ENCODE measurements at regions not wholly inside any gene's neighbourhood (a gene's known extent, or its start where the extent isn't known, plus 50 kb on each side); places are given as distances from the start of the nearest gene placed in this dataset.

DNA sequence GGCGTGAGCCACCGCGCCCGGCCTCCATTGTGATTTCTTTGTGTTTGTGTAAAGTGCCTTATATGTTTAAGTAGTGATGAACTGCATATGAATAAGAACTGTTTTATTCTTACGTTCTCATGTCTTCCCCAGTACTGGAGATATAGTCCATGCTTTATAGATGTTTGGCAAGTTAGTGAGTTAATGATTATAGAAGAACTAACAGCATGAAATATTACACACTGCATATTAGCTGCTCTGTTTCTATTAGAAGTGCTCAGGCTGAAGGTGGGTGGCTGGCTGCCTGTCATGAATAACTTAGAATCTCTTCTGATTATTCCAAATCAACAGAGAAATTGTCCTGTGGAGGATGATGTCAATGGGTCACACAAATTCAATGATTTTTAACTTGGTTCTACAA lies 709.4 kb downstream of the GALC start:
- no peak for DNase-seq (ENCODE audit: low read depth)
- TF ChIP-seq, protein P1, sequence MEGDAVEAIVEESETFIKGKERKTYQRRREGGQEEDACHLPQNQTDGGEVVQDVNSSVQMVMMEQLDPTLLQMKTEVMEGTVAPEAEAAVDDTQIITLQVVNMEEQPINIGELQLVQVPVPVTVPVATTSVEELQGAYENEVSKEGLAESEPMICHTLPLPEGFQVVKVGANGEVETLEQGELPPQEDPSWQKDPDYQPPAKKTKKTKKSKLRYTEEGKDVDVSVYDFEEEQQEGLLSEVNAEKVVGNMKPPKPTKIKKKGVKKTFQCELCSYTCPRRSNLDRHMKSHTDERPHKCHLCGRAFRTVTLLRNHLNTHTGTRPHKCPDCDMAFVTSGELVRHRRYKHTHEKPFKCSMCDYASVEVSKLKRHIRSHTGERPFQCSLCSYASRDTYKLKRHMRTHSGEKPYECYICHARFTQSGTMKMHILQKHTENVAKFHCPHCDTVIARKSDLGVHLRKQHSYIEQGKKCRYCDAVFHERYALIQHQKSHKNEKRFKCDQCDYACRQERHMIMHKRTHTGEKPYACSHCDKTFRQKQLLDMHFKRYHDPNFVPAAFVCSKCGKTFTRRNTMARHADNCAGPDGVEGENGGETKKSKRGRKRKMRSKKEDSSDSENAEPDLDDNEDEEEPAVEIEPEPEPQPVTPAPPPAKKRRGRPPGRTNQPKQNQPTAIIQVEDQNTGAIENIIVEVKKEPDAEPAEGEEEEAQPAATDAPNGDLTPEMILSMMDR (conservative IDR thresholded peaks at IDR 0.05; ENCODE audit: low read depth, low read length): no peak
- H3K4me3 ChIP-seq (ENCODE audit: low read depth, low read length): no peak overlapping the region

DNA sequence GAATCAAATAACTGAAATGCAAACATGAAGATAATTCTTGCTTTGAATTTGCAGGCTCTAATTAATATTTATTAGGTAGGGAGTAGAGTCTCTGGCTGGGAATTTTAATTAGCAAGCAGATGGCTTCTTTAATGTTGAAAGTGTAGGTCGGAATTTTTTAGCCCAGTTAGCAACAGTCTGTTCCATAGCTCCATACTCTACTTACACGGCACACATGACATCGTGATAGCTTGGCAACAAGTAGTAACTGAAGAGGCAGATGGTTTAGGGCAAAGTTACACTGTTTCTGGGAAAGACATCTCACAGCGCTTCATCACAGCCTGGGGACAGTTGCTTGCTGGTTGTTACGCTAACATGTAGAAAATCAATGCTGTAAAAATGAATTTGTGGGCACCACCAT lies 710.7 kb downstream of the GALC start:
- TF ChIP-seq, protein P1 (conservative IDR thresholded peaks at IDR 0.05; ENCODE audit: low read depth, low read length): no peak
- DNase-seq (ENCODE audit: low read depth): no peak
- no peak overlapping the region for H3K4me3 ChIP-seq (ENCODE audit: low read depth, low read length)

DNA sequence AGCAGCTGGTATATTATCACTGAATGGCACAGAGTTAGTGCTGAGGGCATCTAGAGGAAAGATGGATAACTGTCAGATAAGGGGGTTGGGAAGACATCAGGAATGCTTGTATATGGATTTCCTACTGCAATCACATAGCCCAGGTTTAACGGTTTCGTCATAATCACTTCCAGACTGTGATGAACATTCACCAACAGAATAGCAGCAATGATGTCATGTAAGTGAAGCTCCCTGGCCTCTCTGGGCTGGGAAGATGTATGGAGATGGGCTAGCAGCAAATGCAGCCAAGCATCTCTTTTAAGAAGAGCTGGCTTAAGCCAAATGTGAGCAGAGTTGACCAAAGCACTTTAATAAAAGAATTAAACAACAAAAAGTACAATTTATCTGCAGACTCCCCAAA lies 714.6 kb downstream of the GALC start:
- DNase-seq (ENCODE audit: low read depth): no peak
- no peak overlapping the region for H3K4me3 ChIP-seq (ENCODE audit: low read depth, low read length)
- TF ChIP-seq, protein P1 (conservative IDR thresholded peaks at IDR 0.05; ENCODE audit: low read depth, low read length): no peak

DNA sequence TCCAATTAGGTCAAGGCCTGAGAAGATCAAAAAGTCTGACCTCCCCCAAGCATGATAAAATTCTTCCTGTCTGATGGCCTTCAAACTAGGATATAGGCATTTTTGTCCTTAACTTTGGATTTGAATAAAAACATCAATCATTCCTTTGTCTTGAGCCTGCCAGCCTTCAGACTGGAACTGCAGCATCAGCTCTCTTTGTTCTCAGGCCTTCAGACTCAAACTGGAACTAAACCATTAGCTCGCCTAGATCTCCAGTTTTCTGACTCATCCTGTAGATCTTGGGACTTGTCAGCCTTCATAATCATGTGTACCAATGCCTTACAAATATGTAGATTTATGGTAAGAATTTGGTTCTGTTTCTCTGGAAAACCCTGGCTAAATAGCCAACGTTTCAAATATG lies 721.7 kb downstream of the GALC start:
- no peak overlapping the region for H3K4me3 ChIP-seq (ENCODE audit: low read depth, low read length)
- DNase-seq (ENCODE audit: low read depth): no peak
- TF ChIP-seq, protein P1 (conservative IDR thresholded peaks at IDR 0.05; ENCODE audit: low read depth, low read length): no peak

DNA sequence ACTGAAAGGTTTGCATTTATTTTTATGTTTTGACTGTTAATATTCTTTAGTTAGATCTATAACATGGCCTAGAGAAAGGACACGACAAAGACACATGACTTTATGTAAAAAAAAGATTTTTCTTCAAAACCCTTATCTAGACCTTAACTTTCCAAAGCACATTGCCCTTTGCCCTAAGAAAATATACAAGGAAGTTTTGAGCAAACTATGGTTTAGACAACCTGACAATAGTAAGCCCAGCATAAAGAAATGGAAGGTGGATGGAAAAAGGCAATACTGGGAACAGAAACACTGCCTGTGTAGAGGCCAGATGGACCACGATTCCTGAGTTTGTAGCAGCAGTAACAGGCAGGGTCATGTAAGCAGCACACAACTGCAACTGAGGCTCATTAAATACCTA lies 724.0 kb downstream of the GALC start:
- H3K4me3 ChIP-seq (ENCODE audit: low read depth, low read length): no peak overlapping the region
- DNase-seq (ENCODE audit: low read depth): no peak
- TF ChIP-seq, protein P1 (conservative IDR thresholded peaks at IDR 0.05; ENCODE audit: low read depth, low read length): no peak

DNA sequence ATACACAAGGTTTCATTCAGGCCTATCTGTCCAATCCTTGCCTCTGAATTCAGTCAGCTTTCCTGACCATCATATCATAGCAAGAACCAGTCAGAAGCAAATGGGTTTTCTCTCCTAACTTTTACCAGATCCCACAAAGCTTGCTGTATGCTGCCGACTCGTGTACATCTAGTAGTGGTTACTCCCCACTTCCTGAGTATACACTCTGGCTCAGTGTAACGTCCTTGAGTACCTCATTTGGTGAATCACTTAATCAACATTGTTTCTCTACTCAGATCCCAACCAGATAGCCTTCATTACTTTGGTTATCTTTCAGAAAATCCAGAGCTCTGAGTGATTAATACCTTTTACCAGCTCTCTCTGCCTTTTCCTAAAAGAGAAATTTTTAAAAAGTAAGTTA lies 728.2 kb downstream of the GALC start:
- H3K4me3 ChIP-seq (ENCODE audit: low read depth, low read length): no peak overlapping the region
- no peak for DNase-seq (ENCODE audit: low read depth)
- TF ChIP-seq, protein P1 (conservative IDR thresholded peaks at IDR 0.05; ENCODE audit: low read depth, low read length): no peak

DNA sequence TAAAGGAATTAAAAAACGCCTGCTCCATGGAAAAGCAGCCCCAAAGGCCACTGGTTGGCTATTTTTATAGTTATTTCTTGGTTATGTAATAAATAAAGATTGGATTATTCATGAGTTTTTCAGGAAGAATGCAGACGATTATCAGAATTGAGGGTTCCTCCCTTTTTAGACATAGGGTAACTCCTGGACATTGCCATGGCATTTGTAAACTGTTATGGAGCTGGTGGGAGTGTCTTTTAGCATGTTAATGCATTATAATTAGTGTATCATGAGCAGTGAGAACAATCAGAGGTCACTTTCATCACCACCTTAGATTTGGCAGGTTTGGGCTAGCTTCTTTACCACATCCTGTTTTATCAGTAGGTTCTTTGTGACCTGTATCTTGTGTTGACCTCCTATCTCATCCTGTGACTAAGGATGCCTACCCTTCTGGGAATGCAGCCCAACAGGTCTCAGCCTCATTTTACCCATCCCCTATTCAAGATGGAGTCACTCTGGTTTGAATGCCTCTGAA lies 728.7 kb downstream of the GALC start:
- TF ChIP-seq, protein P1 (conservative IDR thresholded peaks at IDR 0.05; ENCODE audit: low read depth, low read length): no peak
- DNase-seq (ENCODE audit: low read depth): no peak
- no peak overlapping the region for H3K4me3 ChIP-seq (ENCODE audit: low read depth, low read length)
